ENCODE measurements at regions not wholly inside any gene's neighbourhood (a gene's known extent, or its start where the extent isn't known, plus 50 kb on each side); places are given as distances from the start of the nearest gene placed in this dataset.

DNA sequence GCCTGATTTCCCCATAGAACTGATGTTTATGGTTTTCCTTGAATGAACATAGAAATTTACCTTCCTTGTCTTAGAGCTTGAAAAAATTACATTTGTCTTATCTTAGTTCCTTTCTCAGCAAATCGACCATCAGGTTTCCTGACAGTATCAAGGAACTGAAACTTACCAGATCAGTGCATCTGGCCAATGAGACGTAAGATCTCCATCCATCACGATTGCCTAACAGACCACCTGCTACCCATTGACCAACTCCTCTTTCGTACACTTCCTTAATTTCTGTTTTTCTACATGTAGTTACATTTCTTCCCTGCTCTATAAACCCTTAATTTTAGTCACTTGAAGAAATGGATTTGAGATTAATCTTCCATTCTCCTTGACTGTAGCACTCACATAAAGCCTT, 57.4 kb upstream of the TMPRSS15 start:
- no peak for DNase-seq

DNA sequence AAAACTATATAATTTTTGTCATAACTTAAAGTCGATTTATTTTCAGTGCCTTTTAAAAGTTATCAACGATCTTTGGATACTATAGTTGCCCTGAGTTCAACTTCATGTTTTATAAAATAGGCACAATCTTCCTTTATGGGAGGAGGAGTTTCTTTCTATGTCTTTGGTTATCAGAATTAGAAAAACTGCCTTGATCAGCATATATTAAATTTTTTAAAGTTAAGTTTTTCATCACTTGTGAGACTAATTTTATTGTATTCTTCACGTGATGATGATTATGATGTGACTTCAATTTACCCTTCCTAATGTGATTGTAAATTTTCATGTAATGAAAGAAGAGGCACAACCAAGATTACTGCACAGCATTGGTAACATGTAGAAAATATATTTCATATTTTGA, 58.2 kb upstream of the TMPRSS15 start:
- DNase-seq, result no peak

DNA sequence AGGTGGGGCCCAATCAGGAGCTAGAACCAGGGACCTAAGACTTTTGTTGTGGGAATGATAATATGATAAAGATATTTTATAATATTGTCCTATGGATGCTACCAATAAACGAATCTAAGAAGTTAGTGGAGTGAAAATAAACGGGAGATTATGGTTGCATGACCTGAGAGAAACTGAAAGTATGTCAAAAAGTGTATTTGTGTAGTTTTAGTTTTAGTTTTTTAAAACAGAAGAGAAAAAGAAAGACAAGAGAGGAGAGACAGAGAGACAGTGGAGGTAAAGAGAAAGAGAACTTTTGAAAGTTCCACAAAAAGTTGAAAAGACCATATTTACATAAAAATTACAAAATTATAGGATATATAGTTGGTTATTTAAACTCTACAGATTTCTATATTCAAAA, 64.1 kb upstream of the TMPRSS15 start:
- DNase-seq, result no peak

DNA sequence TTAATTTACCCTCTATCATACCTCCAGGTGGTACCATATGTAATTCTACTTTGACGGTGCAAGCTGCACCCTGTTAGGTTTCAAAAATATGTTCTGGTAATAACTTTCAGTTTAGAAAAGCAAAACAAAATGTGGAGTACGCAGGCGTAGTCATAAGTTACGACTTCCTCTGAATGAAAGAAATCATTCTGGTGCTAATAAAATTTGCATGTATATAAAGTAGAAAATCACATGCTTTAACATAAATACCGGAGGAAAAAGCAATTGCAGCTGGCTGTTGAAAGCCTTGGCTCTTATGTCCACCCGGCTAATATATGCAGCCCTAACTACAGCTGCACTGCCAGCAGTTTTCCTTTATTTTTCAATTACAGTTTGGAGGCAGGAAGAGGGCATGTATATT, 65.2 kb upstream of the TMPRSS15 start:
- DNase-seq, result no peak

DNA sequence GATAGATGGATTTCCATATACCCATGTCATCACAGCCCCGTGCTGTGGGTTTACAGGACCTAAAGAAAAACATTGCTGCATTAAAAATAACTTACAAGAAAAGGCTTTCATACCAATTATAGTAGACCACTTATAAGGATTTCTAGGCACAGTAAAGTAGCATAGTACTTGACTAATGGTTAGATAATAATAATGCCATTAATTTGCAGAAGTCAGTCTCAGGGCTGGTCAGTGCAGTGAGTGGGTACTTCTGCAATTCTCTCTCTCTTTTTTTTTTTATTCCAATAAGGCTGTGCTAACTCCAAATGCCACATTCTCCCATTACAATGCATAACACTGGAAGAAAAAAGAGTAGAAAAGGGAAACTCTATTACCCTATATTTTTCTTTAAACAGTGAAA, 73.1 kb upstream of the TMPRSS15 start:
- no peak for DNase-seq

DNA sequence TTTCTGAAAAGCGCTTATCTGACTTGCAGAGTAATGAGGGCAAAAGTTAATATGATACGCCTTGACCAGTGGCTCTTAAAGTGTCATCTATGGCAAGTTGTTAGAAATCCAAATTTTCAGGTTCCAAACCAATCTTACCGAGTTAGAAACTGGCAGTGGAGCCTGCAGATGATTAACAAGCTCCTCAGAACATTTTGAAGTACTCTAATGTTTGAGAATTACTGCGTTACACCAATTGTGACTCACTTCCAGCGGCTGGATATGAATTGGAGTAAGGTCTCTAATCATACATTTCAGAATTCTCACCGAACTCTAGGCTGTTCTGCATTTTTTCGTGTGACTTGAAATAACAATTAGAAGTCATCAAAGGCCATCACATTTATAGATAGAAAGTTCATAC, 73.5 kb upstream of the TMPRSS15 start:
- no peak for DNase-seq

DNA sequence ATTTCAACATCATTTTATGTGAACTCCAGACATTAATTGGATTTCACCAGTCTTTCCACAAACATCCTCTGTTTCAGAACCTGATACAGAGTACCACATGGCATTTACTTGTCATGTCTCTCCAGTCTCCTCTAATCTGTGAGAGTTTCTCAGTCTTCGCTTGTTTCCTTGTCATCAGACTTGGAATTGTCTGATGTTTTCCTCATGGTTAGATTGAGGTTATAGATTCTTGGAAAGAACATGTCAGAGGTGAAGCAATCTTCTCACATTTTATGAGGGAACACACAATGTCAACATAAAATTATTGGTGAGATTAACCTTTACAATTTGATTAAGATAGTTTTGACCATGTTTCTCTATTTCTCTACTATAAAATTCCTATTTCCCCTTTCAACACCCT, 74.9 kb upstream of the TMPRSS15 start:
- no peak for DNase-seq

DNA sequence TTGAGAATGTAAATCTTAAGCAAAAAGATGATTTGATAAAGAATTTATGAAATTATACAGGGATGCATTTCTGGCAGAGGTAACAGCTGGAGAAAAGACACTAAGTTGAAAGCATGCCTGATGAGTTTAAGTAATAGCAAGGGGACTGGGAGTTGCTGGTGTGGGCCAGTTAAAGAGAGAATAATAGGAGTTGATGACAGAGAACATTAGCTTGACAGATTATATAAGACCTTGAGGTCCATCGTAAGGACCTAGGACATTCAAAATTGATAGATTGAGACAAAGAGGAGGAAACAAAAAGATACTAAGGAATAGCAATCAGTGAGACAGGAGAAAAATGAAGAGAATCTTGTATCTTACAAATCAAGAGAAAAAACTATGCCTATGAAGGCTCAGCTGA, 84.7 kb upstream of the TMPRSS15 start:
- DNase-seq, result no peak

DNA sequence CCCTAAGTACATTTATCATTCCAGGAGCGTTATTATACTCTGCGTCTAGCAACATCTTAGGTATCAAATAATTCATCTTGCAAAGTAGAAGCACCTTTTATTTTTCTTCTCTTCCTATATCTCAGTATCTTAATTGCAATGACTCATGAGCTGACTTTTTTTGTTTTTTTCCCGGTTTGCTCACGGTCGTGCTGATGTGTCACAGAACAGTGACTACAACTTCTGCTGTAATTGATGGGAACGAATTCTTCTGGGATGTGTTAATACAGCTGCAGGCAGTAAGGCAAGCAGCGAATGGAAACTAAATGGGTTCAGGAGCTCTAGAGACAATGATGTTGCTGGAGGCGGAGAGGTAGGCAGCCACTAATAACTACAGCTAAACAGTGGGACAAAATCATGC, 89.8 kb upstream of the TMPRSS15 start:
- DNase-seq, result no peak

DNA sequence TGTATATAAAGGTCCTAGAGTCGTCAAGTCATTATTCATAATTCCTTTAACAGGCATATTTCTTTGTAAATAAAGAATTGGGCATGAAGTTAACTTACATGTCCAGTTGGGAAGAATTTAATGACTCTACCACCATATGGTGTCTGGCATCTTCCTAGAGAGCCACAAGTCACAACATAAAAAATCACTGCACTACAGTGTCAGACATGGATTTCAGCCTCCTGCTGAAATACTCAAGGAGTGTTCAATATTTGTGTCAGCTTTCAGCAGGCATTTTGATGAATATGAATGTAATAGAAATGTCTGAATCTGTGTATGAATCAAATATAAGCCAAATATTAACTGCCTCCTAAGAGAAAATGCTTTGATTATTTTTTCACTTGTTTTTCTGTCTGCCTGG, 91.9 kb upstream of the TMPRSS15 start:
- no peak for DNase-seq

DNA sequence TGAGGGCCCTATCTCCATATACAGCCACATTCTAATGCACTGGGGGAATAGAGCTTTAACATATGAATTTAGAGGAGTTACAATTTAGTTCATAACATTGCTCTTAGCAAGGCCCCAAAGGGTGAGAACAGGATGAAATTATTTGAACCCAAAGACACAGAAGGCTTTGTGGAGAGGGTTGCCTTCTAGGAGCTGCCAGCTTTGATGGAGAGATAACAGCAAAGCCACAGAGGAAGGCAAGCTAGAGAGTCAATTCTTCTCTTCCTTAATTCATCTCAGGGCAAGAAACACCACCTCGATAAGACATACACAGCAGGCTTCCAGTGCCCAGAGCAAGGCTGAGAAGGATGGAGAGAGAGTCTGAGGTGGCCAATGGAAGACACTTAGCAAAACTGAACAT, 94.8 kb upstream of the TMPRSS15 start:
- no peak for DNase-seq

DNA sequence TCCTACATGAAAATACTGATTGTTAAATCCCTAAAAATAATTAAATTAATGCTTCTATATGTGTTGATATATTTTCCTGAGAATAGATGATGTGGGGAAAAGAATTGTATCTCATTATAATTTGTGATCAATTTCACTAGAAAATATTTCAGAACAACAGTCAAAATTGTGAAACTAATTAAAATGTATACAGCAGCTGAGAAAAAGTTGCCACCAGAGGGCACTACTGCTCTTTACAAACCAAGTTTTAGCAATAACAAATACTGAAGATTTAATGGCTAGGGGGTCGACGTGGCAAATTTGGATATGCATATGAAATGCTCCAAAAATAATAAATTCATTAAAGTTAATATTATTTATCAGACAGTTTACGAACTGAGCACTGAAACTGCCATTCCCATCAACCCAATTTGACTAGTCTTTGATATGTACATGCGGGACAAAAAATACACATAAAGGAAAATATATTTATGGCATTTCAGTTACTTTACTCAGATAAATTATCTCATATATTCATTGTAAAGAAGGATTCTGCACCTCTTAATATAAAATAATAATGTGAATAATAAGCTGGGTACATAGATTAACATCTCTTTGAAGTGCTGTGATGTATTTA, 96.3 kb upstream of the TMPRSS15 start:
- DNase-seq, result peak in 1 of 2 experiments; percentile 57

DNA sequence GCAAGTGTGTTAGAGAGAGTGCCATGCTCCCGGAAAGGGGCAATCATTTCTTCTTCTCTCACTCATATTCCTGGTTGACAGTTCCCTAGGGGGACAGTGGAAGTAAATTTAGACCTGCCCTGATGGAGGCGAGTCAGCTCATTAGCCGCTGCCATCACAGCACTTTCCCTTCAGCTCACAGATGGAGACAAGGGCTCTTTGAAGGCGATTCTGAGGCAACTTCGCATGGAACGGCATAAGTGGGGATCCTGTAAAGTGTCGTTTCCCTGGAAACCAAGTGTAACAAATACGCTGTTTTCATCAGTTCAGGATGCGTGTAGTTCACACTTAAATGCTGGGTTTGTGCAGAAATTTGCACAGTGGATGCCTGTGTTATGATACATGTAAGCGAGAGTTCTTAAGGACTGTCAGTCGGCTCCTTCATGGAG, 114.5 kb upstream of the TMPRSS15 start:
- no peak for DNase-seq

DNA sequence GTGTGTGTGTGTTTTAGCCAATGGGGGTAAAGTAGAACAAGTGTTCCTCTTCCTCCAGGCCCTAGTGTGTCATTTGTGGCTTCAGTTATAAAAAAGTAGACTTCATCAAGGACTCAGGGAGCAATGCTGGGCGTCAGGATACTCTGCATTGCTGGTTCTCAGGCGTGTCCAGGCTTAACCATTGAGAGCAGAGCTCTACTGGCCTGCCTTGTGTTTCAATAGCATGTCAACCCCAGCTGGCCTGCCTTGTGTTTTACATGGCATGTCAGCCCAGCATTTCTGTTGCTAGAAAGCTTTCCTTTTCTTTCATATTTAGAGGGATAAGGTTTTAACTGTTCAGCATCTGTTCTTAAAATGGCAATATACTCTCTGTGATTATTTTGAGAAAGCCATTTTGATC, 117.6 kb upstream of the TMPRSS15 start:
- DNase-seq, result no peak

DNA sequence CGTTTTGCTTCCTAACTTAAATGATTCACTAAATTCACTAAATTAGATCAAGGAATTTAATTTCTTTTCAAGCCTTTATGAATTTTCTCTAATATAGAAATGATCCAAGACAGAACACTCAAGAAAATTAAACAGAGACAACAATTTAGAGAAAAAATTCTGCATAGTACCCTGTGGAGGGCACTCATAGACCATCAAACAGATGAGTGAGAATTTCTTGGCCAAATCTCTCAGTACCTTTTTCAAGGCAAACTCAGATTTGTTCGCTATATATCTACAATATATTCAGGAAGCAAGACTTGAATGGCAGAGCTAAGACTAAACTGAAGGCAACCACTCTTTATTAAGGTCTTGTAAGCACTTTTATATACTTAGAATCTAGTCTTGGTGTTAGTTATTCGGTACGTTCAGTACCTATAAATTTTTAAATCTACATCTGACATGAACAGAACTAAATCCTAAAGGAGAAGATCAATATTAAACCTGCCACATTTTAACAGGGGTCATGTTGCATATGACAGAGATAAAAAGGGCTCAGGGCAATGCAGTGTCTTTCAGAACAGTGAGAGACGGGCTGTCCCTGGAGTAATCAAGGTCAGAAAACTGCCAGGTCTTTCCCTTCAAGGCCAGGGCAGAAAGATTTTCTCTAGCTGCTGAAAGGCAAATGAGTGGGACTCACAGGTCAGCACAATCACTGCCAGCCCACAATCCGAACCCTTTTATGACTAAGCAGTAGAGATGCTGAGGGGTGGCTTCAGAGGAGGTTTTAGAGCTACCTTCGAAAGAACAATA, 118.8 kb upstream of the TMPRSS15 start:
- no peak for DNase-seq

DNA sequence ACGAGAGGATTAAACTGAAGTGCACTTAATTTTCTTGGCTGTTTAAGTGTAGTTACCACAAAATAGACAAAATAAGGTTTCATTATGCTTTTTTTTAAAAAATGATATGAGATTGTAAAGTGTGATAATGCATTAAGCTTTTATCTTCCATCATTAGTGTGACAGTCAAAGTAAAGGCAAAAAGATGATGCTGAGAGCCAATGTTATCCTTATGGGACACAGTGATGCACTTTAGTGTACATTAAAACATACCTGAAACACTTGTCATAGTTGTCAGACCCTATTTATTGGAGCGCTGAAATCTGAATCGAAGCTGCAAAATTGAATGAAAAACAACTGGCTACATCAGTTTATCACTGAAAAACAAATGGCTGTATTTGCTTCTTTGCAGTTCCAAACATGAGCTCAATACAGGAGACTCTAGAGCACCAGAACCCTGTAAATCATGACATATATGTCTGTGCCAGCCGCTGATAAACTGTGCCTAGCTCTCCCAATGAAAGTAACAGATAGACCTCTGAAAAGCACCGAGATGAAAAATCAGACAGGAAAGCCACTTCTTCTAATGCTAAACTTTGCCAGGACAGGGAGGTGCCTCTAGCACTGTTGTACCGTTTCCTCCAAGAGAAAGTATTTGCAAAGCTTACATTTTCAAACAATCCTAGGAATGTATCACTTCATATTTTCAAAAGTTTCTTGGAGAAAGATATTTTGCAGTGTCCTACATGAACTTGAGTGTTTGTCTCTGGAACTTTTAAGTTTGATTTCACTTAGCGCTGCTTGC, 120.7 kb upstream of the TMPRSS15 start:
- no peak for DNase-seq

DNA sequence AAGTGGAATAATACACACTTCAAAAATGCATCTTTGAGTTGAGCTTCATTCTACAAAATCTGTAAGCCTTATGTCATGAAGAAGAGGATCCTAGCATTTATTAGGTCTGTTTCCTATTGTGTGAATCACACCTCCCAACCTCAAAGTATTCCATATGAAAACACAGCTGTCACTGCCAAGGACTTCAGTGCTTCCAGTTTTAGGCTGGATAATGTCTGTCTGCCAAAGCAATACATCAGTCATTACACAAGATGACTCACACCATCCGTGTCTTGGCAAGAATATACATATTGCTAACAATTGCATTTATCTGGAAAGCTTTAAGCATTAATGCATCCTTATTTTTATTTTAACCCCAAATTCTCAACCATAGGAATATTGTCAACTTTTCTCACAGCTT, 125.7 kb upstream of the TMPRSS15 start:
- DNase-seq, result no peak

DNA sequence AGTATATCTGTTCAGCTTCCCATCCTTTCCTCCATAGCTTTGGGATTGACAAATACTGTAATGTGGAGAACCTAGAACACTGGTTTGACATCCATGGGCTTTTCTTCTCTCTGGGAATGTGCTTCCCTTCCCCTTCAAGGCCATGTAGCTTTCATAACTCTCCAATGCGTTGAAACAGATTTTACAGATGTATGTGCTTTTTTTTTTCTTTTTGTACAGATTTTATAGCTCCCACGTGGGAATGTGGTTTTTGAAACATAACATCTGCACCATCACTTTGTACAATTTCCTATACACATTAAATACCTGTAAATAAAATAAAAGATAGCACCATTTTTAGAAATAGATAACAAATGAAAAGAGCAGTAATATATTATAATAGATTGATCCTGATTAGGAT, 138.5 kb upstream of the TMPRSS15 start:
- no peak for DNase-seq

DNA sequence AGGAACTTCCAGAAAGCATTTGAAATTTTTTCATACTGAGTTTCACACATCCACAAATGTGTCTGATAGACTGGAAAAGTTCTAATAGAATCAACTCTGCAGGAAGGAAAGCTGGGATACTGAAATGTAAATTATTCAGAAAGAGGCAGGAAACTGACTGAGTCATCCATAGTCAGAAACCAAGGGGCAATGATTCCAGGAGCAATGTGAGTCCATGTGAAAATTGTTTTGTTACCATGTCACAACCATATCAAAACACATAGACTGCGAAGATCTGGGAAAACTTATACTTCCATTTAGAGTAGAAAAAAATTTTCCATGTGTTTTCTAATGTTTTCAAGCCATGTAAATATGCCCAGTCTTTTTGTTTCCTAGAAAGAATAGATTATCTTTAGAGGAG, 142.3 kb upstream of the TMPRSS15 start:
- no peak for DNase-seq

DNA sequence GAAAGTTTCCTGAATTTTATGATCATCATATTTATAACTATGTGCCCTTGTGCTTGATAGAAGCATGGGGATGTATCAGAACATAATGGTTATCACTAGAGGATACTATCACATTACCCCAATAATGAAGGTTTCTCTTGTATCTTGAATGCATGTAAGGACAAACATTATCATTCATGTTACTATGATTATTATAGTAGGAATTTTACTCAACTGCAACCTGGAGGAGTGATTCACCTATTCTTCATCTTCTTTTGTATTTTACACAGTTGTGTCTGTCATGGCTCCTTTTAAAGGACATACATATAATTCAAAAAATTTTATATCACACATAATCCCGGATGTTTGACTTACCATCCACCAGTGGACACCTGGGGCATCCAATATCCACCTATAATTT, 143.8 kb upstream of the TMPRSS15 start:
- DNase-seq, result no peak

DNA sequence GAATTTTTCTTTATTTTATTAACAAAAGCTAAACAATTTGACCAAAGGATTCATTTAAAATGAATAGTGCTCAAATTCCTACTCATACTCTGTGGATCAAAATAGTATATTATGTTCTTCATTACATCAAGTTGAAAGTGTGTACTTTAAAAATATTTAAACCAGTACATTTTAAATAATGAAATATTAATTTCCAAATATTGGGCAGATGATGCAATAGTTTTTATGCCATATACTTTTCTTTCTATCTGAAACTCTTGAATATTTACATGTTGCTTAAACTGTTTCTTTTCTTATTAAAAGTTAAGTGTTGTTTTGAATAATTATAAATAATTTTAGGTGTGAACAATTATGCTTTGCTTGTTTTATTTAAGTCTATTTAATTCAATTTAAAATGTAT, 144.7 kb upstream of the TMPRSS15 start:
- DNase-seq, result no peak

DNA sequence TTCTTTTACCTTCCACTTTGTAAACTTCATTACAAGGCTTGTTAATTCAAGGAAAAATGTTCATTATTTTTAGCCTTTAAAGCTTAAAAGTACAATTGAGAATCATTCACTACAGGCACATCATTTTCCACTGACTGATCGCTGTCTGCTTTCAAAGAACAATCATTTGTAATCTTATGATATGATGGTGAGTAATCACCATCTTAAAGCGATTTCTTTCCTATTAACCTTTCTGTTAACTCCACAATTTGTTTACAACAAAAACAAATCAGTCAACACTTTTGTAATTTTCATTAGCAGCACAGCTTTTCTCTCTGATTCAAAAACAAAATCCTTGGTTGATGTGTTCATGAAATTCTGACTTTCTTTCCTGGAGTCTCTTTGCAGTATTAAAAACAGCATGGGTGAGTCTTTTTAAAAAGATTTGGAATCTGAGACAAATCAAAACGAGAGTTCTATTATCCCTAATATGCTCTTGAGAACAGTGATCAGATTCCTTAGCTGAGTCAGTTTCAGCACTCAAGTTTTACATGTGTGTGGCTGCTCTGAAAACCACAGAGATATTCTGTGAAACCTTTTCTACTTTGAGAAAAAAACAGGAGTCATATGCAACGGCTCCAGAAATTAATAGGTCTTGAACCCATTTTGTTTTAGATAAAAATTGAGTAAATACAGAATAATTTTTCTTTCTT, 145.8 kb upstream of the TMPRSS15 start:
- no peak for DNase-seq

DNA sequence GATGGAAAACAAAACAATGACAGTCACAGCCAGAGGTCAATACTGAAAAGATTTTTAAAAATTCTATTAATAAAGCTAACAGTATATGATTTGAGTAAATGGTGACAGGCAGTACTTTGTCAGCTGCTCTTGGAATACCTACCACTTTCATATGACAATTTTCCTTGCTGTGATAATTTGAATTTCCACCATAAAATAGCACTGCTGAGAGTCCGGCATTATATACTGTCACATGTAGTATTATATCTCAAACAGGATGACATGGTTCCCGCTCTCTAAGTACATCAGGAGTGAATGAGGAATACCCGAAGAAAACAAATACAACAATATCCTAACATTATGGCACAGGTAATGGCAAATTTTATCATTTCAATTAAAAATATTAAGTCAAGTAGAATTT, 146.8 kb upstream of the TMPRSS15 start:
- no peak for DNase-seq

DNA sequence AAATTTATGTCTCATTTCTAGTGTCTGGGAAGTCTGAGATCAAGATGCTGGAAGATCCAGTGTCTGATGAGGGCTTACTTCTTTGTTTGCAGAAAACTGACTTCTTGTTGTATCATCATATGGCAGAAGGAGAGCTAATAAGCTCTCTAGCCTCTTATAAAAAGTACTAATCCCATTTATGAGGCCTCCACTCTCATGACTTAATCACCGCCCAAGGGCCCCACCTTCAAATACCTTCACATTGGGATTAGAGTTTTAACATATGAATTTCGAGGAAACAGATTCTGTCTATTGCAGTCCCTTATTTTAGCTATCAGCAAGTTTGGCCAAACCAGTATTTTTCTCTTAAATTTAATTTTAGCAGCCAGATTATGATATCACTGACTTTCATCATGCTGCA, 150.2 kb upstream of the TMPRSS15 start:
- DNase-seq, result no peak
